Retinal pigment epithelial cell (primary cell): ENCODE measurements at regions not wholly inside any gene's neighbourhood (a gene's known extent, or its start where the extent isn't known, plus 50 kb on each side); places are given as distances from the start of the nearest gene placed in this dataset.
A peak's percentile ranks its signal among the peaks of the same experiment; 100 is the strongest.

Experiments
- DNase-seq: peaks from one replicate; pipeline ENCODE4 v3.0.0-alpha.2; 2010; ENCODE audit warnings: low read depth
- H3K4me3 ChIP-seq: 2 replicates; pipeline ENCODE4 v1.5.1; 2011; ENCODE audit warnings: mild to moderate bottlenecking, low read length, control low read depth, moderate library complexity
- CTCF ChIP-seq: conservative IDR thresholded peaks from 2 replicates; pipeline ENCODE4 v1.5.1; 2011; ENCODE audit warnings: low read depth, low read length, control low read depth, inconsistent platforms

- peak; percentile 17 for TF ChIP-seq CTCF
- no peak overlapping the region for H3K4me3 ChIP-seq
- no peak for DNase-seq
Observed at GRCh38 chr13:44116562-44117332, 237.0 kb downstream of the LACC1 start.

- no peak for DNase-seq
- TF ChIP-seq CTCF: no peak
- no peak overlapping the region for H3K4me3 ChIP-seq
Observed at GRCh38 chr13:44117351-44117750, 237.6 kb downstream of the LACC1 start.

- TF ChIP-seq CTCF: no peak
- H3K4me3 ChIP-seq: no peak overlapping the region
- DNase-seq: no peak
Observed at GRCh38 chr13:44117816-44118215, 238.1 kb downstream of the LACC1 start.

GRCh38 chr13:44118881-44119280 is 239.2 kb downstream of the LACC1 start:
- H3K4me3 ChIP-seq: no peak overlapping the region
- TF ChIP-seq CTCF: no peak
- no peak for DNase-seq

- DNase-seq: no peak
- TF ChIP-seq CTCF: no peak
- no peak overlapping the region for H3K4me3 ChIP-seq
Observed at GRCh38 chr13:44120043-44120442, 240.3 kb downstream of the LACC1 start.

GRCh38 chr13:44120849-44121755 is 241.4 kb downstream of the LACC1 start:
- H3K4me3 ChIP-seq: no peak overlapping the region
- no peak for DNase-seq
- TF ChIP-seq CTCF: no peak

- no peak for TF ChIP-seq CTCF
- DNase-seq: no peak
- H3K4me3 ChIP-seq: no peak overlapping the region
Observed at GRCh38 chr13:44124352-44124751, 244.6 kb downstream of the LACC1 start.
